NCI-H82 treated with DMSO at 0.1 percent for 48 hours (cell line): ENCODE measurements at regions not wholly inside any gene's neighbourhood (a gene's known extent, or its start where the extent isn't known, plus 50 kb on each side); places are given as distances from the start of the nearest gene placed in this dataset.

Source experiments
- DNase-seq: peaks from one replicate; lab custom pipeline; 2025; ENCODE audit not compliant: unreplicated experiment; lab: John Stamatoyannopoulos, UW

- DNase-seq = no peak
Measured at GRCh38 chr5:7000310-7000709, 287.1 kb downstream of the TENT4A start.

- DNase-seq = no peak
Measured at GRCh38 chr5:7010591-7010990, 297.4 kb downstream of the TENT4A start.

- DNase-seq = no peak
Measured at GRCh38 chr5:7012057-7012456, 298.8 kb downstream of the TENT4A start.

- DNase-seq = no peak
Measured at GRCh38 chr5:7014611-7015010, 301.4 kb downstream of the TENT4A start.

GRCh38 chr5:7015586-7016256 is 302.5 kb downstream of the TENT4A start:
- no peak for DNase-seq

- DNase-seq = no peak
Measured at GRCh38 chr5:7016999-7017747, 303.9 kb downstream of the TENT4A start.

- no peak for DNase-seq
Measured at GRCh38 chr5:7018198-7018597, 305.0 kb downstream of the TENT4A start.

- DNase-seq = no peak
Measured at GRCh38 chr5:7018601-7019000, 305.4 kb downstream of the TENT4A start.

- no peak for DNase-seq
Measured at GRCh38 chr5:7036192-7036835, 323.1 kb downstream of the TENT4A start.

GRCh38 chr5:7039074-7039473 is 325.8 kb downstream of the TENT4A start:
- DNase-seq = no peak

- no peak for DNase-seq
Measured at GRCh38 chr5:7040111-7040510, 326.9 kb downstream of the TENT4A start.

- DNase-seq = no peak
Measured at GRCh38 chr5:7043797-7044196, 330.6 kb downstream of the TENT4A start.

GRCh38 chr5:7047511-7048261 is 334.5 kb downstream of the TENT4A start:
- no peak for DNase-seq

- no peak for DNase-seq
Measured at GRCh38 chr5:7050986-7051385, 337.8 kb downstream of the TENT4A start.

GRCh38 chr5:7053125-7053524 is 339.9 kb downstream of the TENT4A start:
- no peak for DNase-seq

GRCh38 chr5:7053528-7054209 is 340.4 kb downstream of the TENT4A start:
- DNase-seq = no peak

- no peak for DNase-seq
Measured at GRCh38 chr5:7066471-7067235, 329.3 kb upstream of the ADCY2 start.

- no peak for DNase-seq
Measured at GRCh38 chr5:7068156-7068555, 327.8 kb upstream of the ADCY2 start.

- DNase-seq = no peak
Measured at GRCh38 chr5:7068899-7069298, 327.0 kb upstream of the ADCY2 start.

GRCh38 chr5:7072188-7072587 is 323.8 kb upstream of the ADCY2 start:
- DNase-seq = no peak
